HT-29 (cell line): ENCODE measurements at regions not wholly inside any gene's neighbourhood (a gene's known extent, or its start where the extent isn't known, plus 50 kb on each side); places are given as distances from the start of the nearest gene placed in this dataset.

Experiments
- DNase-seq: peaks from one replicate; pipeline ENCODE4 v3.0.0-alpha.2; 2015; ENCODE audit warnings: low spot score

- DNase-seq: no peak
These were observed 94.7 kb upstream of the CDH6 start for GRCh38 chr5:31098811-31099210.

DNA sequence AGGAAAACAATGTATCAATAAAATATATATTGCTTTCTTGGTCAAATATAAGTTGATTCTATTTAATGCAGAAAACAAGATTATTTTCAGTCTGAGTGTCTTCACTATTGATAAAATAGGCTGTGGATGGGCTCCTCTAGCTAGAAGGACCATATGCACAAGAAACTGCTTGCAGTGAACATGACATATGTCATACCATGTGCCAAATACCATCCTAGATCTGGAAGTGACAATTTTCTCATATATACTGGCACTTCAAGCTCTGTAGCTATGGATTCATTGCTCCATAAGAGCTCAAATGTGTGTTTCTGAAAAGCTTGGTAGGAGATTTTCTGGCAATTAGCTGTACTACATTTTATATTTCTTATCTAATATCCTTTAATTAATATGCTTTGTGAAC lies 95.6 kb upstream of the CDH6 start:
- DNase-seq: no peak

GRCh38 chr5:31096238-31096865 lies 97.1 kb upstream of the CDH6 start:
- no peak for DNase-seq

- no peak for DNase-seq
These were observed 97.7 kb upstream of the CDH6 start for GRCh38 chr5:31095796-31096195.

DNA sequence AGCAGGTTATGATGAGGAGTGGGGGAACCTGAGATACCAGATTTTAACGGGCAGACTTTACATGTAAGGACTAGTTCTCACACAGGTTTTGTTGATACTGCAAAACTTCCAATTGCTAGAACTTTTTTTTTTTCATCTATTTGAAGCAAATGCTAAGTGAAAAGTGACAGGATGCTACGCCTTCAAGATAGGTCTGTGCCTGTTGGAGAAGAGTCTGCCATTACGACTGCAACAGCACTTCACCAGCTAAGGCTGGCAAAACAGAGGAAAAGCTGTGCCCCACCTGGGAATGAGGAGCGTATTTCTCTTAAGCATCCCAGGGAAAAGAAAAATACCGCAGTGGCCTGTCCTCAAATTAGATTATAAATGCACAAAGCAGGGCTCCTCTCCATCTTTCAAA lies 102.0 kb upstream of the CDH6 start:
- DNase-seq: no peak

DNA sequence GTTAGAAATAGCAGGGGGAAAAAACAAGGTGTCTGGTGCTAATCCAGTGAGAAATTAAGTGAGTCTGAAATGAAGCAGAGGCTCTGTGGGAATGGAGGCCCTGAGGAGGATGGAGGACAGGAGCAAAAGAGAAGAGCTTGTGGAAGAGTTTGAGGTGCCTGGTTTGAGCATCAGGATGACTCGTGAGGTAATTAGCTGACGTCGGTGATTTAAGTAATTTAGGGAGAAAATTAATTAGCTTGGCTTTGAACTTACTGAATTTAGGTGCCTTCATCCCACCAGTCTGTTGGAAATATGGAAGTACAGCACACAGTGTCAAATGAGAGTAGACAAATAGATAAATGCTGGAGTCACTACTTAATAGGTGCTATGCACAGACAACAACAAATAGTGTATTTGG lies 103.0 kb upstream of the CDH6 start:
- DNase-seq: no peak

GRCh38 chr5:31086839-31087415 lies 106.6 kb upstream of the CDH6 start:
- DNase-seq: no peak

- no peak for DNase-seq
These were observed 108.6 kb upstream of the CDH6 start for GRCh38 chr5:31084871-31085270.

GRCh38 chr5:31083364-31083763 lies 110.1 kb upstream of the CDH6 start:
- DNase-seq: no peak

DNA sequence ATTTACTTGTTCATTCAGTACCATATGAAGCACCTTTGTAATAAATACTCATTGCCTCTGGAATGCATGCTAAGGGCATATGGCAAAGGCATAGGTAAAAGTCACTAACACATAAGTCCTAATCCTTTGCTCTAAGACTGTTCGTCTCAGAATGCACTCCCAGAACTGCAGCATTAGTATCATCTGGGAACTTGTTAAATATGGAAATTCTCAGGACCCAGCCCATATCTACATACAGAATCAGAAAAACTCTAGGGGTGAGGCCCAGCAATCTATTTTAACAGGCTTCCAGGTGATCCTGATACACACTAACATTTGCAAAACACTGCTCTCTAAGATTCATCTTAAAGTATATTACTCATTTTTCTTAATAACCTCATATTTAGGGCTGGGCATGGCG lies 113.8 kb upstream of the CDH6 start:
- DNase-seq: no peak

- DNase-seq: no peak
These were observed 114.5 kb upstream of the CDH6 start for GRCh38 chr5:31078956-31079355.

GRCh38 chr5:31075981-31076380 lies 117.5 kb upstream of the CDH6 start:
- DNase-seq: no peak

GRCh38 chr5:31068287-31068686 lies 125.2 kb upstream of the CDH6 start:
- DNase-seq: no peak

DNA sequence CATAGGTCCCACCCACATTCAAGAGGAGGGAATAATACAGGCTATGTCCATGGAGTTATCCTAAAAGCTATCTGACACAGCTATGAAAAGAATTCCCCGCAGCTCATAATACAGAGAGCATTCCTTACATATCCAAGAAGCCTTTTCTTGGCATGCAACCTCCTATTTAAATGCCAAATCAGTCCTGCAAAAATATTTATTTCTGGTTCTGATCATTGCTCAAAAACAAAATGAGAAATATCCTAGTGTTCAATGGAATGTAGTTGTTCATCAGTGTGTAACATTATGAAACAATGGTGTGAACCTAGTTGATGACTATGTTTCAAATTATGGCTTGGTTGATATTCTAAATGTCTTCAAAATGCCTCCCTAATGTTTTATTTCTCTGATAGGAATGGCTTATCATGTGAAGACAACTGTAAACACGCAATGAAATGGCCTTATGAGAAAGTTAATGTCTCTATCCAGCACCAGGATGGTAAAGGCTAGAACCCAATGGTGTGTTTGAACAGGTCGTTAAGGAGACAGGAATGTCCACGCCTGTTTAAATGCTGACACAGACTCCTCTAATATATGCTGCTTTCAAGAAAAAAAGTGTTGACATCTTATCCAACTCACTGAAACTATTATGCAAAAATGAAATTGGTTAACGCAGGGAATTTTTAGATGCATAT lies 126.7 kb upstream of the CDH6 start:
- no peak for DNase-seq

- DNase-seq: no peak
These were observed 129.3 kb upstream of the CDH6 start for GRCh38 chr5:31064215-31064614.

- DNase-seq: no peak
These were observed 130.4 kb upstream of the CDH6 start for GRCh38 chr5:31062902-31063580.

DNA sequence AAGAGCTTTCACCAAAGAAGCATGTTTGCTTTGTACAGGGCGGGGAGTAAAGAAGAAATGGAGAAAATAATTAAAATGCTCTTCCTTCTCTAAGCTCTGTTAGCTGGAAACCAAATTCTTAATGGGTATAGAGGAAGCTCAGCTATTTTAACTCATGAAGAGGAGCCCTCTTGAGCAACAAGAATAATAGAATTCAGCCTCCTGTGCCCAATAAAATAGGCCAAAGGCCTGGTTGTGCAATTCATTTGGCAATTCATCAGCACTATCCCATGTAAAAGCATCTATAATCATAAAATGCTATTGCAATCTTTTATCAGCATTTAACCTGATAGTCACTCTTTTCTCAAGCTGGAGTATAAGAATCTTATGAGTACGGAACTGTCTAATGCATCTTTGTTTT lies 133.6 kb upstream of the CDH6 start:
- DNase-seq: no peak

GRCh38 chr5:31054453-31054852 lies 139.0 kb upstream of the CDH6 start:
- DNase-seq: no peak

DNA sequence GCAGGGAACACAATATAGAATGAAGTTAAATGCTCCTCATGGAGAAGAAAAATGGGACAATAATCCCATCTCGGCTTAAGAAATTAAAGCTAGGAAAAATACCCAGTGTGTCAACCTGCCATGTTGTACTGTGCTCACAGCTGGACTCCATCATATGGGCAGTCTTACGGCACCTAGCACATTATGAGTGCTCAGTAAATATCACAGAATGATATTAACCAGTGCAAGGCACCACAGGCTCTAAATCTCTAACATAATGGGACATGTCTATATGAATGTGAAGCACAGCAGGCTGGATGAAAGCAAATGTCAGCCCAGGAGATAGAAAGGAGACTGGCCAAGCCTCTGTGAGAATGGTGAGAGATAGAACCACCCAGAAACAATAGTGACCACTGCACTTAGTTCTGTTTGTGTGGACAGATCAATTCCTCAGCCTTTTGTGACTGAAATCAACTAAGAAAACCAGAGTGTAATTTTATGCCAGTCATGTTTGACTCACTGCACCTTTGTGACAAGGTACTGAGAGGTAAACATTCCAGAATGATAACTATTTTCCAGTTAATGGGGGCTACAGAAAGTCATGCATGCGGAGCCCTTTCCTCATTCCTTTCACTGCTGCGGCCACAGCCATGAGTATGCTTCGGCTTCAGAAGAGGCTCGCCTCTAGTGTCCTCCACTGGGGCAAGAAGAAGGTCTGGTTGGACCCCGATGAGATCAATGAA lies 140.4 kb upstream of the CDH6 start:
- no peak for DNase-seq

DNA sequence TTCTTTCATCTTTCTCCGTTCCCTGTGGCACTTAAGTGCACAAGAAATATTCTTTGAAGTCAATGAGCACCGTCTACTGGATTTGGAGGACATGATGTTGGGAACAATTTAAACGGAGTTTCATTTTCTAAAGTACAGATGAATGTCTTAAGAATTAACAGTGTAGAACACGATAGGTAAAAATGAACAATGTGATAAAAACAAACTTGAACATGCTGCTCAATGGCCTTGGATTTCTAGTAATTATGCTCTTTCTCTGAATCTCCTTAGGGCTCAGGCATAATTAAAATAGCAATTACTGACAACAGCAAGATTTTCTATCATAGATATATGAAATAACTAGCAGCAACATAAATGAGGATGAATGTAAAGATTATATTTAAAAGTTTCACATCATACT lies 142.2 kb upstream of the CDH6 start:
- DNase-seq: no peak

GRCh38 chr5:31049936-31050704 lies 143.4 kb upstream of the CDH6 start:
- no peak for DNase-seq
